ENCODE measurements at regions not wholly inside any gene's neighbourhood (a gene's known extent, or its start where the extent isn't known, plus 50 kb on each side); places are given as distances from the start of the nearest gene placed in this dataset.

DNA sequence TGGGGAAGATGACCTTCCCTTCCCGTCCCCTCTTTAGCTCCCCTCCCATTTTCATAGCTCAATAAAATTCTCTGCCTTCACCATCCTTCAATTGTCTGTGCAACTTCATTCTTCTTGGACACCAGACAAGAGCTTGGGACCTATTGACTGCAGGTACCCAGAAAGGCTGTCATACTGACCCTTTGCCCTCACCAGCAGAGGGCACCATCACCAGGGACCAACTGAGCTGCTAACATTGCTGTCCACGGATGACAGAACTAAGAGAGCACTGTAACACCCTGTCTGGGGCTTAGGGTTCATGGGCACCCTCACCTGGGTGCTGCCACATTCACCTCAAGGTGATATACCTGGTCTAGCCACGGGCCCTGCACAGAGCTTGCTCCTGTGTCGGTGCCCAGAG lies 141.3 kb upstream of the VCX3B start:
- DNase-seq, result no peak

DNA sequence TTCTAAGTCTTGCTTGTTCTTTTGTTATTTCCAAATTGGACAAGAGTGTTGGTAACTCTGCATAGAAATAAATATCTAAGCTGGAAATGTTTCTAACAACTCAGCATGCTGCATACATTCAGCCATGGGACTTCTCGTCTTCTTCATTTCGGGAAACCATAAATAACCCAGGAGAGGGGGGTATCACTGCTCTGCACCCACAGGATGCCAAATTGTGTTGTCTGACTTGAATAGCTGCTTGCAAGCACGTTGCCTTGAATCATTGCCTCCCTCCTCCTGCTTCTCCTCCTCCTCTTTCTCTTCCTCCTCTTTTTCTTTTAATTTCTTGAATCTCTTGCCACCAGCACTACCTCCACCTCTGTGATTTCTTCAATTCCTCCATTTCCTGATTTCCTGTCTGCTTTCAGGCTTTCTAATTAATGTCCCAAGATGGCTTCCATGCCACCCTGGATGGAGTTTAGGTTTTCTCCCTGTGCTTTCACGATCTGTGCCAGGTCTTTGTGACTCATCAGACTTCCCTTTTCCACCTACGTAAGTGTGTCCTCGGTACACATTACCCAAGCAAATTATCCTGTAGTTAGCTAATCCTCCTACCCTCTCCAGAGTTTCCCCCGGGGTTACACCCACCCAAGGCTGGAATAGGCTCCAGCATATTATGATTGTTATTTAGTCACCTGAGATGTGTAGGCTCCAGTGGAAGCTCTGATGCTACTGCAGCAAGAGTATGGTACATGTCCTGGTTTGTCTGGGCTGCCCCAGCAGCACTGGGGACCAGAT lies 122.6 kb upstream of the VCX3B start:
- DNase-seq, result no peak

DNA sequence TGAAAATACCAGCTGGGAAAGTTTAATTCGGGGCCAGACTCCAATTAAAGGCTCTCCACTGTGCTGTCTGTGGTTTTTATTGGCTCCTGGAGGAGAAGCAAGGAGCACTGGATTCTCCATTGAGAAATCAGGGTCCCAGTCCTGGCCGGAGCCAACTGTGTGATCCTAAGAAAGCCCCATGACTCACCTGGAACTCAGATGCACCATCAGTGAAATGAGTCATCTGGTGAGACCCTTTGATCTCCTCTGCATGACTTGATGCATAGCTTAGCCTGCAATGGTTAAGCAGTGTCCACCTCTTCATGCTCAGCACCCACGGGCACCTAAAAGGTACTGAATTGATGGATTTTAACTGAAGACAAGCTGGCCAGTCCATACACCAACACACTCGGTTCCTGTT lies 119.2 kb upstream of the VCX3B start:
- no peak for DNase-seq

DNA sequence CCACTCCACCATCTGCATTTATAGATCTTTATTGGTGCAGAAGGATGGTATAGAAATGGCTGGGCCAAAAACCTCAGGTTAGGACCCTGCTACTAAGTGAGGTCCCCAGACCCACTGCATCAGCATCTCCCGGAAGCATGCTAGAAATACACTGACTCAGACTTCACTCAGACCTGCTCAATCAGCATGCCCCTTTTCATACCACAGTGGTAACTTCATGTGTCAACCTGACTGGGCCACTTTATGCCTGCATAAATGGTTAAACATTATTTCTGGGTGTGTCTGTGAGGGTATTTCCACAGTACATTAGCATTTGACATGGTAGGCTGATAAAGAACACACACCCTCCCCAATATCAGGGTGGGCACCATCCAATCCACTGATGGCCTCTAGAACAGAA lies 118.6 kb upstream of the VCX3B start:
- no peak for DNase-seq

DNA sequence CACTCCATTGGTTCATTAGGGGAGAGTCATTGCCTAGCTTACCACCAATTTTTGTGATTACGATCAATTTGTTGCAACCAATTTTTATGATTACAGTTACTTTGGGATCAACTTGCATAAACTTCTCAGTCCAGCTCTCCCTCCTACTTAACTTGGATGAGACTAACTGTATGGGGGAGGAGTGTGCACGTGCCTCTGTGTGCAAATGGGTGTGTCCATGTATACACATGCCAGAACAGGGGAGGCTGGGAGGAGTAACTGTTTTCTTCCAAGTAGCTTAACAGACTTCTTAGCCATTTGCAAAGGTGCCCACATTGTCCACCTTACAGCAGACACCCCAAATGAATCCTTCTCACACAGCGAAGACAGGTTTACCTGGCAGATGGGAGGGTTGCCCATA lies 117.7 kb upstream of the VCX3B start:
- DNase-seq, result no peak

DNA sequence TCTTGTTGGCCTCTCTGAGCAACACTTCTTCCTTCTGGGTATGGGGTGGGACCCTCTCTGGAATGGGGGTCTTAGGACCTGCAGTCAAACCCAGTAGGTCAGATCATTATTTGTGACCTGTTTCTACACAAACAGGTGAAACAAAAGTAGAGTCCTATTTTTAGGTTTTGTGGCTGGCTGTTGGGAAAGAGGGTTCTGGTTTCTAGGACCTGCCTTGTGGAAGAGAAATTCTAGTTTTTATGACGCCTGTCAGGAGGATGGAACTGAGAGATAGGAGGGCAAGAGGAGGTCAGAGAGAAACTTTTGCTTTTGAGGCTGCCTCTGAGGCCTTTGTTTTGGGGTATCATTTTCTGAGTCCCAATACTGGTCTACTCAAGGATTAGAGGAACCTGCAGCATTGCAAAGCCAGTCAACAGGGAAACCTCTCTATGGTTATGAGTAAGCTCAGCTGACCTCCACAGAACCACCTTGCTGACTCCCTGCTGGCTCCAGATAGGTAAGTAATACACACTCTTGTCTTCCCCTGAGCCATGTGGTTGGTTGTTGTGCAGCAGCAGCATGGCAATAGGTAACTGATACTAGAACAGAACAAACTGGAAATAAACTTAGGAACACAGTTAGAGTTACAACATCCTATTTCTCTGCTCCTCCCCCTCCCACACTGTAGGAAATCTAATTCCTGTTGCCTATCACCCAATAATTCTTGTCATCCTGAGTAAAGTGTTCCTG lies 114.7 kb upstream of the VCX3B start:
- no peak for DNase-seq

DNA sequence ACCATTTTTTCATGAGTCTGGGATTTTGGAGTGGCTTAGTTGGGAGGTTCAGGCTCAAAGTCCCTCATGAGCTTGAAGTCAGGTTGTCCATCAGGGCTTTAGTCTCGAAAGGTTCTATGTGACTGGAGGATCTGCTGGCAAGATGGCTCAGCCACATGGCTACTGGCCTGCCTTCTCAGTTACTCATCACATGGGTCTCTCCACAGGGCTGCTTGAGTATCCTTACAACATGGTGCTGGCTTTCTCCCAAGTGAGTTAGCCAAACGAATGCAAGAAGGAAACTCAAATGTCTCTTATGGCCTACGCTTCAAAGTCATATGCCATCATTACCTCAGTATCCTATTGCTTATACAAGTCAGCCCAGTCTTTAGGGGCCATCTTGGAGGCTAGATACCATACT lies 106.3 kb upstream of the VCX3B start:
- no peak for DNase-seq

DNA sequence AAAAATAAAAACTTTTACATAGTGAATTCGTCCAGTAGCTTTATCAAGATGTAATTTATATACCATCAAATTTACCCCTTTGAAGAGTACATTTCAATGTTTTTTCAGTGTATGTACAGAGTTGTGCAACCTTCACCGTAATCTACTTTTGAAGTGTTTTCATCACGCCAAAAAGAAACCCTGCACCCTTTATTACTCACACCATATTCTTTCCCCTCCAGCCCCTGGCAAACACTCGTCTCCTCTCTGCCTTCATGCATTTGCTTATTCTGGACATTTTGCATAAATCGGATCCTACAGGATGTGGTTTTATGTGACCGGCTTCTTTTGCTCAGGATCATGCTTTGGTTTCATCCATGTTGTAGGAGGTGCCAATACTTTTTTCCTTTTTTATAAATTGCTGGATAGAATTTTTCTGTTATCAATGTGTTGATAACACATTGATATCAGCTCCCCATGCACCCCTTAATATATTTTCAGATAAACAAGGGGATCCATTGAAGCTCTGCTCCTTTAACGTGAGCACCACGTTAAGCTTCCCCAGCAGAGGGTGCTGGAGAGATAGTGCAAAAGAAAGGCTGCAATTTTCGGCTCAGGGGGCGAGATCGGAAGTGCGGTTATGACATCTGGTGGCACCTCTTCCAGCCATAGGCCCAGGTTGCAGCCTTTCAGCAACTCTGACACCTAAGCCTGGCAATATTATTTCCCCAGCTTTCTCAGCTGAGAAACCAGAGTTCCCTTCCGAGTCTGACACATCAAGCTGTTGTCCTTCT lies 100.1 kb upstream of the VCX3B start:
- DNase-seq, result peak; percentile 8

DNA sequence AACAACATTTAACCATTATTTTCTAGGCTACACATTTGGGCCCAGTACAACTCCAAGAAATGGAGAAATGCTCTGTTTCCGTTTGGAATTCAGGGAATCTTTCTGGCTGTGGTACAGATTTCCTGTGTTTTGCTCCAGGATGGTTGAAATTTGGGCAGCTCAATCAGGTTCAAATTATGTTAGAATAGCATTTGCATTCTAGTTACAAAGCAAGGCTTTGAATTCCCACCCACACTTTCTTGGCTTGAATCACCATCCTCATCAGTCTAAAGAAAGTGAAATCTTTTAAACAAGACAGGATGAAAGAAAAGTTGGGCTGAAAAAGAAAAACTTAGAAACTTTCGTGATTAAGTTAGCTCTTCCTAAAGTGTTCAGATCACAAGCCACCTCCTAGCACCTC lies 98.1 kb upstream of the VCX3B start:
- DNase-seq, result peak; percentile 14

DNA sequence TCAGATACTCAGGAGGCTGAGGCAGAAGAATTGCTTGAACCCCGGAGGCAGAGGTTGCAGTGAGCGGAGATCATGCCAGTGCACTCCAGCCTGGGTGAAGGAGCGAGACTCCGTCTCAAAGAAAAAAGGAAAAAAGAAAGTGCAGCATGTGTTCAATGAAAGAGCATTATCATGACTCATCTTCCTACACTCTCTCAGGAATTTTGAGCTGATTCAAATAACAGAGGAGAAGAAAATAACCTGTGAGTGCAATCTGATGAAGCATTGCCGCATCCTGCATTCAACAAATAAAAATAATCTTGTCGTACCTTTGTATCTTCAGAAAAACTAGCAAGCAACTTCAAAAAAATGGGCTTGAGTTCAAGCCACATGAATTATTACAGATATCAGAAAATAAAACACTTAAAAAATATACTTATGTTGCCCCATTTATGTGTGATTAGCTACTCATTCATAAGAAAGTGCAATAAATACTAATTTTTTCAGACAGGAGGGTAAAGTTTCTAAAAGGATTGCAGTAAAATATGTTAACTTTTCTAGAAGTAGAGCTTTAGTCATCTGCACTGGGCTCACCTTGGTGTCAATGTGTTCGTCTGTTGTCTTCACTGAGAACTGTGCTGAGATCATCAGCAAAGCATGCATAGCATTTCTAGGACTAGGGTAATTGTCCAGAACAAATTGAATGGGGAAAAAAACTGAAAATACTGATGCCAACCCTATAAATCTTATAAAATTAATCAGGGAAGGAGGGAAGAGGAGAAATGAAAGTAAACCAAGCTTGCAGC lies 90.4 kb upstream of the VCX3B start:
- DNase-seq, result peak; percentile 17

DNA sequence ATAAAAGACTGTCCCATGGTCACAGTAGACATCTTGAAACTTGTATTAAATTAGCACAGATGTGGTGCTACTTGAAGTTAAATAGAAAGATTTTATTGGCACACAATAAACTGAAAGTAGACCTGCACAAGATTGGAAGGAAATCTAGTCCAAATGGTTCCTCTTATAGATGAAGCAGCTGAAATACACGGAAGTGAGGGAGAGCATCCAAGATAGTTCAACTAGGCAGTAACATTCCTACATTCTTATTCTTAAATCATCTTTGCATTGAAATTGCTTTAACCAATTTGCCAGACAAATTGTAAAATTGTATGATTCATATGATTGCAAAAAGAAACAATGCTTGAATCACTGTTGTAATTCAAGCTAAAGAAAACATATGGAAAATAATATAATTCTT lies 87.6 kb upstream of the VCX3B start:
- DNase-seq, result peak; percentile 39

DNA sequence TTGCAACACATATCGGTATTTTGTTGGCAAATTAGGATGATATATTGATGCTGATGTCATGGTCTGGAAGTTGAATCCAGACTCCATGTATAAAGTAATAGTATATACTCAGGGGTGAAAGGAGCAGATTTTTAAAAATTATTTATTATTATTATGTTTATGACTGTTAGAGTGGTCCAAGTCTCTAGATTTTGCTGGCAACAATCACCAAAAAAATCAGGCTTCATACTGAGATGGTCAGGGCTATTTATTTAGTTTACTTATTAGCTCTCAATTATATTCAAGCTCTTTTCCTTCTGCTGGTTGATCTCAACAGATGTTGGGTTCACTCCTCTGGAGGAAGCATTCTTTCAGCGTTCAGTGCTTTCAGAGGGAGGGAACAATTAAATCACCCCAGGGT lies 73.9 kb upstream of the VCX3B start:
- DNase-seq, result no peak

DNA sequence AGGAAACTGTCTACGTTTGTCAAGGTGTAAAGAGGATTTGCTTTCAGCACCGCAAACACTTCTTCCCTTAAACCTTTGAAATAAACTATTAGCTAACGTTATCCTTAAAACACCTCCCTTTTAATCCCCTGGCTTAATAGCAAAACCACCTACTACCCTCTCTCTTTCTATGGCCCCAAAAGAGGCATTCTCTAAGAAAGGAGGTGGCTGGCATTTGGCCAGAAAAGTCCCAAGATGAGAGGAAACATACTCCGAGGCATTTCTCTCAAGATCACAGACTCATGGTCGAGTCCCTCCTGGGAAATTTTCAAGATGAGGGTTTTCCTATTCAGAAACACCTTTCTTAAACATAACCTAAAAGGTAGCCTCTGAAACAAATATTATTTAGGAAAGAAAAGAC lies 60.6 kb upstream of the VCX3B start:
- no peak for DNase-seq

DNA sequence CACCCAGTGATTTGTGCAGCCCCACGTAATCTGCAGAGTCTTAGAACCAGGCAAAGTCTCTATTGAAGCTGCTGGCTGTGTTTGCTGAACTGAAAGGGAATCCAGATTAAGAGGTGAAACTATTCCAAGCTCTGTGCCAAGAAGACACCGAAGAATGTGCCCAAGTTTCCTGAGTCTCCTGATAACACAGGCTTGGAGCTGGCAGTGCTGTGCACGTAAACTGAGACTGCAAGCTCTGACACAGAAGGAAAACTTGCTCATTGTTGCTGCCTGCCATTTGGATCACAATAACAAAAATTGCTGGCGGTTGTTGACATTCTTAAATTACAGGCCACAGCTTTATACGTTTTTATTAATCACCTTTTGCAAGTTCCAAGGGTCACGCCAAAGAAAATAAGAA lies 60.2 kb upstream of the VCX3B start:
- peak; percentile 5 for DNase-seq

DNA sequence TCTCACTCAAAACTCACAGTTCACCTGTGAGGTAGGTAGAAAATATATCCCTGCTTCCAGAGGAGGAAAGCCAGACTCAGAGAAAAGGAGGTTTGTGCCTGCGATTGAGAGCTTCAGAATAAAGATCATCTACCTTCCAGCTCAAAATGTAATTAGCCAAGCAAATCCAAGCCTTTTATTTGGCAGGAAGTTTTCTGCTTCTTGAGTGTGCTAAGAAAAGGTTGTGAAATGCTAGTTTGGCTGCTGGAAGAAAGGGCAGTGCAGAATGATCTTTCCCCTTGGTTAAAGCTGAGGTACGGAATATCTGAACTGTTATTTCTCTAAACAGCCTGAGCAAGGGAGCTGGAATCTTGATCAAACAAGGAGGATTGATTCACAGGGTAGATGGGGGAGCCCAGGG lies 59.7 kb upstream of the VCX3B start:
- DNase-seq, result no peak

DNA sequence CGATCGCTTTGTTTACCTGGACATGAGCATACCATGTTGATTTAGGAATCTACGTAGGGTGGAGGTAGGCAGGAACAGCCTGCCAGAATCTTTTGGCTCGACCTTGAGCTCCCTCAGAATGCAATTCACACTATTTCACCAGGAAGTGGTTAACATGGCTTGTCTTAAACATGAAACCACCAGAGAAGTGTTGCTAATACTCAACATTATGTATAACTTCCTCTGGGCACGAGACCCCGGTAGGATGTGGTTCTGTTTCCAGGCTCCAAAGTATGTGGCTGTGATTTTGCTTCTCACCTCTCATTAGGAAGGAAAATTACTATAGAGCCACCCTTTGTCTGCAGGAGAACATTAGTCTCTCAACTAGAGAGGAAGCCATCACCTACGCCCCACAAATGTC lies 59.0 kb upstream of the VCX3B start:
- no peak for DNase-seq

DNA sequence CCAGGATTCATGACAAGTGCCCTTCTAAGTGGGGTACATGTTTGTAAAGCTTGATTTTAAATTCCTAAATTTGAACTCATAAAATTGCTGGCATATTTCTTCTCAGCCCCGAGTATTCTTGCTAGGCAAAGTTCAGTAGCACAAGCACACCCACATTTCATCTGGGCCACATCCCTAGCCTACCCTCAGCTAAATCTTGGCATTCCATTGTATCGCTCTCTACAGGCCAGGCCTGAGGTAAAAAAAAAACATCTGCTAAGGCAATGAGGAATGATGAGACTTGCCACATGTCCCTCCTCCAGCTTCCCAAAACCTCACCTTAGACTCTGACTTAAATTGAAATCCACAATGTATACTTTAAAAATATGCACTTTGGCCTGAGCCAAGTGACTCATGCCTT lies 51.4 kb upstream of the VCX3B start:
- DNase-seq, result peak; percentile 28

All from fibroblast of upper back skin (primary cell).